Gastroesophageal sphincter (tissue), 4 donors: ENCODE measurements at regions not wholly inside any gene's neighbourhood (a gene's known extent, or its start where the extent isn't known, plus 50 kb on each side); places are given as distances from the start of the nearest gene placed in this dataset.

ENCODE experiments used
- ATAC-seq: fragments of 150-250 bp; one replicate; pipeline ENCODE4 v1.9.1; 2016; ENCODE audit warnings: mild to moderate bottlenecking, moderate library complexity
- H3K27ac ChIP-seq, 4 donors: fragments of 200-600 bp; sonication (generic) in 3 of 4; 1 replicate in 3 of 4; 2 replicates in 1 of 4; pipeline ENCODE4 v1.5.1; 2016 to 2019
- H3K27me3 ChIP-seq: fragments of 200-600 bp; sonication (generic); one replicate; pipeline ENCODE4 v1.5.1; 2019
- H3K36me3 ChIP-seq, 2 donors: fragments of 200-600 bp; sonication (generic); one replicate each; pipeline ENCODE4 v1.5.1; 2019; ENCODE audit warnings: control low read depth in 1 of 2
- H3K4me1 ChIP-seq, 3 donors: fragments of 200-600 bp; sonication (generic); 1 replicate in 2 of 3; 2 replicates in 1 of 3; pipeline ENCODE4 v1.5.1; 2016 to 2019; ENCODE audit warnings: control low read depth in 2 of 3
- H3K4me3 ChIP-seq, 2 donors: fragments of 200-600 bp; sonication (generic); one replicate each; pipeline ENCODE4 v1.5.1; 2019; ENCODE audit warnings: mild to moderate bottlenecking in 1 of 2, moderate library complexity in 1 of 2
- H3K9me3 ChIP-seq, 3 donors: fragments of 200-600 bp; sonication (generic); one replicate each; pipeline ENCODE4 v1.5.1; 2017 to 2019; ENCODE audit warnings: control low read depth in 2 of 3
- EP300 ChIP-seq: sonication (generic); formaldehyde crosslinking; IDR thresholded peaks from one replicate; pipeline ENCODE4 v1.6.1; 2017; ENCODE audit warnings: antibody characterized with exemption, mild to moderate bottlenecking
- POLR2A ChIP-seq, 2 donors: fragments of 450-650 bp; IDR thresholded peaks; one replicate each; pipeline ENCODE4 v1.6.1; 2017; ENCODE audit warnings: antibody characterized with exemption in 2 of 2, mild to moderate bottlenecking in 2 of 2, moderate library complexity in 1 of 2
- POLR2AphosphoS5 ChIP-seq: sonication (generic); formaldehyde crosslinking; IDR thresholded peaks from one replicate; pipeline ENCODE4 v1.6.1; 2017; ENCODE audit warnings: antibody characterized with exemption
- WGBS, 2 donors: methylation state at CpG; one replicate each; pipeline ENCODE4 v1.1.5; 2018; ENCODE audit warnings: low coverage in 1 of 2; 5-methylcytosine and 5-hydroxymethylcytosine counted together
- TF ChIP-seq, protein P1 (sequence below), 4 experiments: fragments of 200-600 bp in 2 of 4; fragments of 450-650 bp in 2 of 4; sonication (generic) in 1 of 4; IDR thresholded peaks; one replicate each; pipeline ENCODE4 v1.5.1; 2017 to 2019; ENCODE audit warnings: antibody characterized with exemption in 4 of 4, mild to moderate bottlenecking in 2 of 4, moderate library complexity in 2 of 4

DNA sequence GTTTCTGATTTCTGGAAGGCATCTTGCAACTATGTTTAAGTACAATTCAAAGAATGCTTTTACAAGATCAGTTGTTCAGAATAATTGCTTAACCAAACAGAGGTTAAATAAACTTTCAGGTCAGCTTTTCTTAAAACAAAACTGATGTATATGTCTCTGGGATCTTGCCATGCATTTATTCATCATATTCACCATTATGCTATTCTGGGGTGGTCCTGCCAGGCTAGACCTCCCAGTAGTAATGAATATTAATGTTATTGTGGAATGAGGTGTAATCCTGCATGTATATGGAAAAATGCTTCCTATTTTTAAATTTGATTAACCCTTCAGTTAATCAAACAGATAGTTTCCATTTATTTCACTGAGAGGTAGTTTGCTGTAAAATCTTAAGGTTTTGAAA lies 129.3 kb upstream of the RGPD4 start:
- H3K9me3 ChIP-seq: no peaks in the 10 kb centered on the region
- no peak overlapping the region for H3K27ac ChIP-seq
- ATAC-seq: no peak
- H3K36me3 ChIP-seq: no peaks in the 10 kb centered on the region
- H3K4me3 ChIP-seq: no peak overlapping the region
- no peaks in the 10 kb centered on the region for H3K27me3 ChIP-seq
- H3K4me1 ChIP-seq: no peaks in the 10 kb centered on the region
- no peak for TF ChIP-seq POLR2AphosphoS5
- TF ChIP-seq EP300: no peak
- TF ChIP-seq POLR2A (IDR thresholded peaks at IDR 0.05): no peak
- TF ChIP-seq, protein P1, sequence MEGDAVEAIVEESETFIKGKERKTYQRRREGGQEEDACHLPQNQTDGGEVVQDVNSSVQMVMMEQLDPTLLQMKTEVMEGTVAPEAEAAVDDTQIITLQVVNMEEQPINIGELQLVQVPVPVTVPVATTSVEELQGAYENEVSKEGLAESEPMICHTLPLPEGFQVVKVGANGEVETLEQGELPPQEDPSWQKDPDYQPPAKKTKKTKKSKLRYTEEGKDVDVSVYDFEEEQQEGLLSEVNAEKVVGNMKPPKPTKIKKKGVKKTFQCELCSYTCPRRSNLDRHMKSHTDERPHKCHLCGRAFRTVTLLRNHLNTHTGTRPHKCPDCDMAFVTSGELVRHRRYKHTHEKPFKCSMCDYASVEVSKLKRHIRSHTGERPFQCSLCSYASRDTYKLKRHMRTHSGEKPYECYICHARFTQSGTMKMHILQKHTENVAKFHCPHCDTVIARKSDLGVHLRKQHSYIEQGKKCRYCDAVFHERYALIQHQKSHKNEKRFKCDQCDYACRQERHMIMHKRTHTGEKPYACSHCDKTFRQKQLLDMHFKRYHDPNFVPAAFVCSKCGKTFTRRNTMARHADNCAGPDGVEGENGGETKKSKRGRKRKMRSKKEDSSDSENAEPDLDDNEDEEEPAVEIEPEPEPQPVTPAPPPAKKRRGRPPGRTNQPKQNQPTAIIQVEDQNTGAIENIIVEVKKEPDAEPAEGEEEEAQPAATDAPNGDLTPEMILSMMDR (IDR thresholded peaks at IDR 0.05): no peak

DNA sequence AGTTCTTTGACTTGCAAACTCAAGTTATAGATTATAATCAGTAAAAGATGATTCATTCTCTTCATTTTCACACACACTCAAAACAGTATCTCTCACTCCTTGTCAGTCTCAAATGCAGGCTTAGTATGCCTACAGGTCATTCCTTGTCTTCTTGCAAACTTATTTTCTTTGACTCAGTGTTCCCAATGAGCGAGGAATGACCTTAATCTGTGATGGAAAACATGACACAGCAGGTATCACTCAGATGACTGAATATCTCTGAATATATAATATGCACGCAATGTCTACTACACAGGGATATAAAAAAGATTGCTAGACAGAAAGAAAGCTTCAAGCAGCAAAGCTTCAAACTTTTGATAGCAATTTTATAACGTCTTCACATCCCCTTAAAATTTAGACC lies 127.8 kb upstream of the RGPD4 start:
- Histone ChIP-seq H3K4me3 (no peak overlapping the region), H3K27me3 (no peaks in the 10 kb centered on the region), H3K27ac (no peak overlapping the region), H3K4me1 (no peaks in the 10 kb centered on the region), H3K36me3 (no peaks in the 10 kb centered on the region), H3K9me3 (no peaks in the 10 kb centered on the region)
- ATAC-seq: no peak
- no peak for TF ChIP-seq POLR2AphosphoS5
- no peak for TF ChIP-seq POLR2A (IDR thresholded peaks at IDR 0.05)
- TF ChIP-seq, protein P1 (IDR thresholded peaks at IDR 0.05): no peak
- TF ChIP-seq EP300: no peak
- 66 to 76% methylated on average over 3 of the region's 3 CpGs for WGBS, 2 donors

DNA sequence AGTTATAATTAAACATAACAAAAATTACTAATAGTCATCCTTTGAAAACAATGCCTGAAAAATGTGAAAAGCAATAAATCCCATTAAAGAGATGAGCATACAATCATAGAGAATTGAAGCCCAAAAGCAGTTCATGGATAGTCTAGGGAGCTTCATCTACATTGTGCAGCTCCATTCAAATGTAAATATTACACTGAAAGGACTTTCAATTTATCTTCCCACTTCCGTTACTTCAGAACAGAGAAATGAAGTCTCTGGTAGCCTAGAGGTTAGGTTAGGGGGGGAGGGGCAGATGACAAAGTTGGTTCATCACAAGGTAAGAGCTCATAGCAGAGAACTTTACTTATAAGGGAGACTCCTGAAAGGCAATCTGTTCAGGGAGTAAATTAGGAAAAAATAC lies 126.6 kb upstream of the RGPD4 start:
- H3K9me3 ChIP-seq: no peaks in the 10 kb centered on the region
- H3K36me3 ChIP-seq: no peaks in the 10 kb centered on the region
- TF ChIP-seq POLR2A (IDR thresholded peaks at IDR 0.05): no peak
- TF ChIP-seq POLR2AphosphoS5: no peak
- TF ChIP-seq, protein P1 (IDR thresholded peaks at IDR 0.05): no peak
- no peak for TF ChIP-seq EP300
- no peak overlapping the region for H3K27ac ChIP-seq
- 73 to 77% methylated on average over 1 of the region's 1 CpG for WGBS, 2 donors
- no peaks in the 10 kb centered on the region for H3K4me1 ChIP-seq
- H3K4me3 ChIP-seq: no peak overlapping the region
- ATAC-seq: no peak
- no peaks in the 10 kb centered on the region for H3K27me3 ChIP-seq

DNA sequence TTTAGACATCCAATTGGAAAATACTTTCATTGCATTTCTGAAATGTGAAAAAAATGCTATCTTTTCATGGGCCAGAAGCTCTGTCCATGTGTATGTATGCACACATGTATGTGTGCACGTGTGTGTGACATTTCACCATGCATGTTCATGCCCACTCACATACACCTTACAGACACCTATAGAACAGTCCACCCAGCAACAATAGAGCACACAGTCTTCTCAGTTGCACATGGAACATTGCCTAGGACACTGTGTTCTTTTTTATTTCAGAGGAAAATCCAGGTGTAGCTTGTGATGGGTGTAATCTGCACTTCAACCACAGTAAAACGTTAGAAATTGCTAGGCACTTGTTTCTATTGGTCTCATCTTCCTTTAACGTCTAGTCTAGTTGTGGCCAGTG lies 114.8 kb upstream of the RGPD4 start:
- no peak for ATAC-seq
- no peaks in the 10 kb centered on the region for H3K4me1 ChIP-seq
- WGBS, 2 donors: 70 to 84% methylated on average over 3 of the region's 3 CpGs
- no peak overlapping the region for H3K27ac ChIP-seq
- no peak overlapping the region for H3K4me3 ChIP-seq
- H3K27me3 ChIP-seq: no peaks in the 10 kb centered on the region
- no peak for TF ChIP-seq EP300
- TF ChIP-seq, protein P1 (IDR thresholded peaks at IDR 0.05): no peak
- no peak for TF ChIP-seq POLR2A (IDR thresholded peaks at IDR 0.05)
- no peak for TF ChIP-seq POLR2AphosphoS5
- H3K9me3 ChIP-seq: no peaks in the 10 kb centered on the region
- no peaks in the 10 kb centered on the region for H3K36me3 ChIP-seq

DNA sequence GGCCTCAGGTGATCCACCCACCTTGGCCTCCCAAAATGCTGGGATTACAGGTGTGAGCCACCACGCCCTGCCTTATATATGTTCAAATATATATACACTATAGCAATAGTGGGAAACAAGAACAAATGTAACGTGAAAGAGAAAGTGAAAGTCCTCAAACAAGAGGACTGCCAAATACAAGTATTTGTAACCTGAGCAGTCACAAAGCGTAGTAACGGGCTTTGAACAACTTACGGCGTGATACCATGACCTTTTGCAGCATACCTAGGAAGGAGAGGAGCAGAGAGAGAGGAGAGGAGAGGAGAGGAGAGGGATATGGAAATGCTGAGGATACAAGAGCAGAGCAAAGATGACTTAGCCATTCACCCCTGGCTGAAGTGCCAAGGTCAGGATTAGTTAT lies 113.8 kb upstream of the RGPD4 start:
- Histone ChIP-seq H3K36me3 (no peaks in the 10 kb centered on the region), H3K4me1 (no peaks in the 10 kb centered on the region), H3K27me3 (no peaks in the 10 kb centered on the region), H3K4me3 (no peak overlapping the region), H3K27ac (no peak overlapping the region), H3K9me3 (no peaks in the 10 kb centered on the region)
- WGBS, 2 donors: 51 to 76% methylated on average over 6 of the region's 6 CpGs
- ATAC-seq: no peak
- TF ChIP-seq POLR2A (IDR thresholded peaks at IDR 0.05) (no peak), EP300 (no peak), POLR2AphosphoS5 (no peak)
- TF ChIP-seq, protein P1 (IDR thresholded peaks at IDR 0.05): no peak
